Astrocyte of the hippocampus (primary cell): ENCODE measurements at regions not wholly inside any gene's neighbourhood (a gene's known extent, or its start where the extent isn't known, plus 50 kb on each side); places are given as distances from the start of the nearest gene placed in this dataset.
"Not testable (repeated sequence)": the region's sequence is repeated elsewhere in the genome, so short reads cannot be mapped to it uniquely, and the experiment has no call there.

Source experiments
- DNase-seq: peaks from one replicate; pipeline ENCODE4 v3.0.0; 2011; ENCODE audit warnings: low read depth, low spot score

- DNase-seq = no peak
Measured at GRCh38 chr3:160047876-160048275, 59.2 kb downstream of the IL12A start.

- DNase-seq = no peak
Measured at GRCh38 chr3:160049038-160049437, 60.4 kb downstream of the IL12A start.

- no peak for DNase-seq
Measured at GRCh38 chr3:160049565-160049964, 60.9 kb downstream of the IL12A start.

GRCh38 chr3:160049988-160050387 lies 61.4 kb downstream of the IL12A start:
- DNase-seq = no peak

GRCh38 chr3:160052385-160053047 lies 63.9 kb downstream of the IL12A start:
- DNase-seq = peak; percentile 79

GRCh38 chr3:160053048-160053391 lies 64.4 kb downstream of the IL12A start:
- DNase-seq = no peak

- not testable (repeated sequence) for DNase-seq
Measured at GRCh38 chr3:160054862-160055261, 66.2 kb downstream of the IL12A start.

- DNase-seq = no peak
Measured at GRCh38 chr3:160055659-160056058, 67.0 kb downstream of the IL12A start.

GRCh38 chr3:160057331-160057730 lies 68.7 kb downstream of the IL12A start:
- DNase-seq = no peak

- DNase-seq = no peak
Measured at GRCh38 chr3:160060409-160061027, 71.9 kb downstream of the IL12A start.

- DNase-seq = no peak
Measured at GRCh38 chr3:160061525-160061924, 72.9 kb downstream of the IL12A start.

- DNase-seq = no peak
Measured at GRCh38 chr3:160065282-160065681, 76.6 kb downstream of the IL12A start.

- DNase-seq = no peak
Measured at GRCh38 chr3:160065786-160066185, 77.2 kb downstream of the IL12A start.

- no peak for DNase-seq
Measured at GRCh38 chr3:160069986-160070385, 81.4 kb downstream of the IL12A start.

- no peak for DNase-seq
Measured at GRCh38 chr3:160076519-160076918, 87.9 kb downstream of the IL12A start.

- DNase-seq = no peak
Measured at GRCh38 chr3:160078533-160078932, 89.9 kb downstream of the IL12A start.

GRCh38 chr3:160081958-160082533 lies 93.4 kb downstream of the IL12A start:
- no peak for DNase-seq

GRCh38 chr3:160084998-160085397 lies 96.4 kb downstream of the IL12A start:
- no peak for DNase-seq

- DNase-seq = no peak
Measured at GRCh38 chr3:160088492-160089137, 100.0 kb downstream of the IL12A start.

- DNase-seq = peak; percentile 10
Measured at GRCh38 chr3:160090653-160091052, 102.0 kb downstream of the IL12A start.

GRCh38 chr3:160091441-160091840 lies 102.8 kb downstream of the IL12A start:
- no peak for DNase-seq

GRCh38 chr3:160092760-160093159 lies 104.1 kb downstream of the IL12A start:
- no peak for DNase-seq

GRCh38 chr3:160094562-160094961 lies 105.9 kb downstream of the IL12A start:
- DNase-seq = no peak
